Fibroblast of villous mesenchyme (primary cell): ENCODE measurements at regions not wholly inside any gene's neighbourhood (a gene's known extent, or its start where the extent isn't known, plus 50 kb on each side); places are given as distances from the start of the nearest gene placed in this dataset.
"Not testable (repeated sequence)": the region's sequence is repeated elsewhere in the genome, so short reads cannot be mapped to it uniquely, and the experiment has no call there.

Experiments used
- DNase-seq: peaks from one replicate; pipeline ENCODE4 v3.0.0-alpha.2; 2010; ENCODE audit warnings: low read depth
- H3K4me3 ChIP-seq: 2 replicates; pipeline ENCODE4 v1.5.1; 2011; ENCODE audit warnings: low read depth, mild to moderate bottlenecking, low read length
- CTCF ChIP-seq: IDR thresholded peaks from 2 replicates; pipeline ENCODE4 v1.5.1; 2012; ENCODE audit warnings: low read depth, mild to moderate bottlenecking, low read length; ENCODE audit not compliant: insufficient read depth

DNA sequence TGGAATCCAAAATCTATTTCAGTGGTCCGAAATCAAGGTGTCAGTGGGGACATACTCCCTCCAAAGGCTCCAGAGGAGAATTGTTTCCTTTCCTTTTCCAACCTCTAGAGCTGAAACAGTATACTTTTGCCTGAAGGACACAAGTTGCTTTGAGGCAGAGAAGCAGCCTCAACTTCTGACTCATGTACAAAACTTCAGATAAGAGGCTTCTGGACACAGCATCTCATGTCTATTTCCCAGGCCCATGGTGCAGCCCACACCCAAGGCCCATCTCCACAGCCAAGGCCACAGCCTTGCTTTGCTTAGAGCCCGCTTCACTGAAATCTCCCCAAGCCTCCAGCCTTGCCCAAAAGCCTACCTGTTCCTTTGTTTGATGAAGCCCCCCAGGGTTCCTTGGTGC, 68.9 kb downstream of the ZNF467 start:
- DNase-seq: no peak
- H3K4me3 ChIP-seq: no peak overlapping the region
- no peak for TF ChIP-seq CTCF

DNA sequence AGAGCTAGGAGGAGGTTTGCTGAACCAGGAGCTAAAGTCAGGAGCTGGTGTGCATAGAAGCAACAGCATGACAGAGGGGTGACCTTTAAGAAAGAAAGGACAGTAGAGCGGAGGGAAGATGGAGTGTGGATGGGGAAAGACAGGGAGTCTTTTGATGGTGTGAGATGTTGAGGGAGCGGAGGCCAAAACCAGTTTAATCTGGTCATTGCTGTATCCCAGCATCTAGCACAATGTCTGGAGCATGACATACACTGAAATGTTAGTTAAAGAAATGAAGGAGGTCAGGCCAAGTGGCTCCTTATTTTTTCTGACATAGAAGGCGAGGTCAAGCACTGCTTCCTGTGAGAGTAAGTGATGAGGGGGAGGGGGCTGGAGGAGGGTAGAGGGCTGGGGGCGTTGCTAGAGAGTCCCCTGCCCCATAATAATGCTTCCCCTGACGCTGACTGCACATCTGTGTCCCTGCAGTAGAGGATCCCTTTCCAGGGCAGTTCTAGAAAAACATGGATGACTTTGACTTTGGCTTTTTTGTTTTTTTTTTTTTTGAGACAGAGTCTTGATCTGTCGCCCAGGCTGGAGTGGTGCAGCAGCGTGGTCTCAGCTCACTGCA, 70.2 kb downstream of the ZNF467 start:
- TF ChIP-seq CTCF: no peak
- no peak for DNase-seq
- H3K4me3 ChIP-seq: no peak overlapping the region

- DNase-seq: no peak
- no peak for TF ChIP-seq CTCF
- no peak overlapping the region for H3K4me3 ChIP-seq
Measured at GRCh38 chr7:149701495-149702240, 71.7 kb downstream of the ZNF467 start.

GRCh38 chr7:149697767-149698166, 75.6 kb downstream of the ZNF467 start:
- DNase-seq, H3K4me3 ChIP-seq: not testable (repeated sequence)

DNA sequence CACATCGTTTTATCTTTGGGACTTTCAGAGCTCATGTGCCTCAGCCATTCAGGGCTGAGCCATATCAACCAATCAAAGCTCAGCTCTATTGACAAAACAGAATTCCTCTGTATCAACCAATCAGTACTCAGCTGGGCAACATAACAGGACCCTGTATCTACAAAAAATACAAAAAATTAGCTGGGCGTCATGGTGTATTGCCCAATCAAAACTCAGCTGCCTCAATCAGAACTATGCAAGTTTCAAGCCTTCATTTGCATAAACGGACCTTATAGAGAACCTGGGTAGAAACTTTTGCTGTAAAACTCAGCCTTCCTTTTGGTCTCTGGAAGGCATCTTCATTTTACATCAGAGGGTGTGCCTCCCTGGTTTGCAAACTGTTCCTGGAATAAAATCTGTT, 77.1 kb downstream of the ZNF467 start:
- no peak overlapping the region for H3K4me3 ChIP-seq
- DNase-seq: no peak
- no peak for TF ChIP-seq CTCF

- DNase-seq: no peak
- TF ChIP-seq CTCF: no peak
- H3K4me3 ChIP-seq: peak overlapping the region; percentile 36
Measured at GRCh38 chr7:149692557-149692982, 80.8 kb downstream of the ZNF467 start.

- peak overlapping the region; percentile 36 for H3K4me3 ChIP-seq
- DNase-seq: no peak
- TF ChIP-seq CTCF: no peak
Measured at GRCh38 chr7:149692056-149692455, 81.3 kb downstream of the ZNF467 start.
